Retinal pigment epithelial cell (primary cell): ENCODE measurements at regions not wholly inside any gene's neighbourhood (a gene's known extent, or its start where the extent isn't known, plus 50 kb on each side); places are given as distances from the start of the nearest gene placed in this dataset.
A peak's percentile ranks its signal among the peaks of the same experiment; 100 is the strongest.
"Not testable (repeated sequence)": the region's sequence is repeated elsewhere in the genome, so short reads cannot be mapped to it uniquely, and the experiment has no call there.

Experiments used
- DNase-seq: peaks from one replicate; pipeline ENCODE4 v3.0.0-alpha.2; 2010; ENCODE audit warnings: low read depth
- H3K4me3 ChIP-seq: 2 replicates; pipeline ENCODE4 v1.5.1; 2011; ENCODE audit warnings: mild to moderate bottlenecking, low read length, control low read depth, moderate library complexity
- TF ChIP-seq, protein P1 (sequence below): conservative IDR thresholded peaks from 2 replicates; pipeline ENCODE4 v1.5.1; 2011; ENCODE audit warnings: low read depth, low read length, control low read depth, inconsistent platforms

- no peak for DNase-seq
- no peak overlapping the region for H3K4me3 ChIP-seq
- TF ChIP-seq, protein P1, sequence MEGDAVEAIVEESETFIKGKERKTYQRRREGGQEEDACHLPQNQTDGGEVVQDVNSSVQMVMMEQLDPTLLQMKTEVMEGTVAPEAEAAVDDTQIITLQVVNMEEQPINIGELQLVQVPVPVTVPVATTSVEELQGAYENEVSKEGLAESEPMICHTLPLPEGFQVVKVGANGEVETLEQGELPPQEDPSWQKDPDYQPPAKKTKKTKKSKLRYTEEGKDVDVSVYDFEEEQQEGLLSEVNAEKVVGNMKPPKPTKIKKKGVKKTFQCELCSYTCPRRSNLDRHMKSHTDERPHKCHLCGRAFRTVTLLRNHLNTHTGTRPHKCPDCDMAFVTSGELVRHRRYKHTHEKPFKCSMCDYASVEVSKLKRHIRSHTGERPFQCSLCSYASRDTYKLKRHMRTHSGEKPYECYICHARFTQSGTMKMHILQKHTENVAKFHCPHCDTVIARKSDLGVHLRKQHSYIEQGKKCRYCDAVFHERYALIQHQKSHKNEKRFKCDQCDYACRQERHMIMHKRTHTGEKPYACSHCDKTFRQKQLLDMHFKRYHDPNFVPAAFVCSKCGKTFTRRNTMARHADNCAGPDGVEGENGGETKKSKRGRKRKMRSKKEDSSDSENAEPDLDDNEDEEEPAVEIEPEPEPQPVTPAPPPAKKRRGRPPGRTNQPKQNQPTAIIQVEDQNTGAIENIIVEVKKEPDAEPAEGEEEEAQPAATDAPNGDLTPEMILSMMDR, result no peak
Observed at GRCh38 chrX:7378406-7378805, 230.5 kb upstream of the PUDP start.

DNA sequence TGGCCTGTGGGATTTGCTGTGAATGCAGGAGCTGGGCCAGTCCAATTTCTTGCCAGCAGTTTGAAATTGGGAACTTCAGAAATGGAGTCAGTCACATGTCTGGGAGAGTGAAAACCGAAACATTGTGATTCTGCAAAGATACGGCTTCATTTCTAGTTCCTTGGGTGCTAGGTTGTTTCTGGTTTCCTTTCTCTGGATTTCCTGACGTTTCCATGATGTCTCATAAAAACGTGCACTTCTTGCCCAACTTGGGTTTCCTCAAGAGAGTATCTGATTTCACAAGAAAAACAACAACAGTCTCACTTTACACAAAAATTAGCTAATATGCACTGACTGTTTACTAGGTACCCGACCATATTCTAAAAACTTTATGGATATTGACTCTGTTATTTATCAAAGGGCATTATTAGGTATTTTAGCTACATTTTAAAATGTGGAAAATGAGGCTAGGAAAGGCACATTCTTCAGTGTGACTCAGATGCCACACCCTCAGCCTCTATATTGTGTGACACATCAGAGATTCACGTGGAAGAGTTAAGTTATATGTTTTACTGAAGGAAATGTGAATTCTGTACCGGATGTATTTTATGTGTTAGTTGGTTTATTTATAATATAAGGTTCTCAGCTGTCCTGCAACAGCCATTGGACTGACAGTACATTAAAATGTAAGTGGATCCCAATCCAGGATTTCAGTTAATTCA is 225.0 kb upstream of the PUDP start:
- TF ChIP-seq, protein P1, result no peak
- no peak overlapping the region for H3K4me3 ChIP-seq
- DNase-seq, result peak; percentile 15

- TF ChIP-seq, protein P1, result no peak
- no peak overlapping the region for H3K4me3 ChIP-seq
- no peak for DNase-seq
Observed at GRCh38 chrX:7362111-7362510, 214.2 kb upstream of the PUDP start.

GRCh38 chrX:7351926-7352325 is 204.0 kb upstream of the PUDP start:
- TF ChIP-seq, protein P1, result no peak
- no peak overlapping the region for H3K4me3 ChIP-seq
- DNase-seq, result no peak

DNA sequence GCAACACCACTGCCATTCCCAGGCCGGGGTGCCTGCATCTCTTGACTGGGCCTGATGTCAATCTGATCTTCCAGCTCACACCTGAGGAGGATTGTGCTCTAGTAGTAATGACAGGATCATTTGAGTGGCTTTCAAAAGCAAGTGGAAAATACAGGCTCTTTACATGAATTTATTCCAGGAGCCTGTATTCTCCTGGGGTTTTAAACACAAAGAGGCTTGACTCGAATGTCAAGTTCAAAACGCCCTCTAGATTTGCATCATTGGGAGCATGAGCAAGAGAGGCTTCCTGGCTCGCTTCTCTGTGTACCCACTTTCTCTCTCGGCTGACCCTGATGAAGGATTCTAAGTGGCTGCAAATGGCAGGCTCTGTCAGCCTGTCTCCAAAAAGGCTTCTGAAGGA is 199.5 kb upstream of the PUDP start:
- no peak overlapping the region for H3K4me3 ChIP-seq
- TF ChIP-seq, protein P1, result no peak
- DNase-seq, result no peak

DNA sequence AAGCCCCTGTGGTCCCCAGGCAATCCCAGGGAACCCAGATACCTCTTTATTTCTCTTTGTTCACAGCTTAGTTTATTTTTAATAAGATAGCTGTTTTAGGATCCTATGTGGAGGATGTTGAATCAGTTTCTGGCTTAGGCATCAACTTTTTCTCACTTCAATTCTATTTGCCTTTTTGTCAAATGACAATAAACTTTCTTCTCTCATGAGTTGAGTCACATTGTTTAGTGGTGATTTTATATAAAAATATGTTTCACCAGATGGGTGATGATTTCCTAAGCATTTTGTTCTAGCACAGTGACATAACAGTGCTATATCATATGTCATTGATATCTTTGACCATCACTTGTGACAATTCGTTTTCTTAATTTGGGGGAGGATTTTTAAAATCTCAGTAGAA is 198.1 kb upstream of the PUDP start:
- H3K4me3 ChIP-seq, result no peak overlapping the region
- no peak for DNase-seq
- TF ChIP-seq, protein P1, result no peak

DNA sequence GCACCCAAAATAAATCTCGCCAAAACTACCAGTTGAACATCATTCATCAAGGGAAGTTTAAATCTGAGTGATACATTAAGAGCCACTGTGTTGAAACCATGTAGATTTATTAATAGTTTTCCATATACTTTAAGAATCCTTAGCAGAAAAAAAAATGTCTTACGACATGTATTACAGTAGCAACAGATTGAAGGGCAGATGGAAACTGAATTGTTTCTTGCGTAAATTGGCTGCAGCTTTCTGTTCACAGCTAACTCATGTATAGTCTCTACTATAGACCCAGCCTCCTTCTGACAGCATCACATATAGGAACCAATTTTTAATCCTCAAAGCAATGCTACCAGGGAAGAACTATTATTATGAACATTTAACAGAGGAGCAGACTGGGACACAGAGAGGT is 195.2 kb upstream of the PUDP start:
- DNase-seq, result no peak
- no peak overlapping the region for H3K4me3 ChIP-seq
- TF ChIP-seq, protein P1, result no peak

DNA sequence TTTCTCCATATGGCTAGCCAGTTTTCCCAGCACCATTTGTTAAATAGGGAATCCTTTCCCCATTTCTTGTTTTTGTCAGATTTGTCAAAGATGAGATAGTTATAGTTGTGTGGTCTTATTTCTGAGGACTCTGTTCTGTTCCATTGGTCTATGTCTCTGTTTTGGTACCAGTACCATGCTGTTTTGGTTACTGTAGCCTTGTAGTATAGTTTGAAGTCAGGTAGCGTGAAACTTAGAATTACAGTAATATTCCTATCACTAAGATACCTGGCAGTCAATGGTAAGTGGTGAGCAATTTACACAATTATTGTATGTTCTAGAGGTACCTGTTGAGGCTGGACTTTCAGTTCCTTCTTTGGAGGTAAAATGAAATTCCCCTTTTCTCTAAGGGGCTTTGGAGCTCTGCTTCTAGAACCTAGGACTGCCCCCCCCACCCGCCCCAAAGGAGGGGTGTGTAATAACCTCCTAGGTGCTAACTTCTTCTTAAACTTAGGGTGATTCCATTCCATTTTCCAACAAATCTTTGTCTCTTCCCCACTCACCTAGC is 187.9 kb upstream of the PUDP start:
- not testable (repeated sequence) for DNase-seq, H3K4me3 ChIP-seq
